ENCODE measurements at regions not wholly inside any gene's neighbourhood (a gene's known extent, or its start where the extent isn't known, plus 50 kb on each side); places are given as distances from the start of the nearest gene placed in this dataset.

- no peaks in the 10 kb centered on the region for H3K4me1 ChIP-seq (ENCODE audit: control insufficient read depth, extremely low read depth, insufficient read depth, low read length)
- no peaks in the 10 kb centered on the region for H3K9me3 ChIP-seq (ENCODE audit: control insufficient read depth, low read depth, low read length)
- TF ChIP-seq, protein P1, sequence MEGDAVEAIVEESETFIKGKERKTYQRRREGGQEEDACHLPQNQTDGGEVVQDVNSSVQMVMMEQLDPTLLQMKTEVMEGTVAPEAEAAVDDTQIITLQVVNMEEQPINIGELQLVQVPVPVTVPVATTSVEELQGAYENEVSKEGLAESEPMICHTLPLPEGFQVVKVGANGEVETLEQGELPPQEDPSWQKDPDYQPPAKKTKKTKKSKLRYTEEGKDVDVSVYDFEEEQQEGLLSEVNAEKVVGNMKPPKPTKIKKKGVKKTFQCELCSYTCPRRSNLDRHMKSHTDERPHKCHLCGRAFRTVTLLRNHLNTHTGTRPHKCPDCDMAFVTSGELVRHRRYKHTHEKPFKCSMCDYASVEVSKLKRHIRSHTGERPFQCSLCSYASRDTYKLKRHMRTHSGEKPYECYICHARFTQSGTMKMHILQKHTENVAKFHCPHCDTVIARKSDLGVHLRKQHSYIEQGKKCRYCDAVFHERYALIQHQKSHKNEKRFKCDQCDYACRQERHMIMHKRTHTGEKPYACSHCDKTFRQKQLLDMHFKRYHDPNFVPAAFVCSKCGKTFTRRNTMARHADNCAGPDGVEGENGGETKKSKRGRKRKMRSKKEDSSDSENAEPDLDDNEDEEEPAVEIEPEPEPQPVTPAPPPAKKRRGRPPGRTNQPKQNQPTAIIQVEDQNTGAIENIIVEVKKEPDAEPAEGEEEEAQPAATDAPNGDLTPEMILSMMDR (optimal IDR thresholded peaks at IDR 0.05 in 1 of 3, IDR thresholded peaks at IDR 0.05 in 1 of 3, conservative IDR thresholded peaks at IDR 0.05 in 1 of 3; ENCODE audit: extremely low read depth in 1 of 3, insufficient read depth in 2 of 3, low read length in 3 of 3): no peak
- TF ChIP-seq EZH2 (IDR thresholded peaks at IDR 0.05; ENCODE audit: low read length): no peak
- no peak overlapping the region for H3K4me2 ChIP-seq (ENCODE audit: control insufficient read depth, extremely low read depth, insufficient read depth, low read depth, low read length)
- H3K4me3 ChIP-seq (ENCODE audit: control insufficient read depth in 2 of 3, extremely low read depth in 1 of 3, insufficient read depth in 2 of 3, low read depth in 1 of 3, low read length in 3 of 3): no peak overlapping the region
- DNase-seq (ENCODE audit: low read depth, low spot score) (no peak), FAIRE-seq (no peak)
- peaks cover 0 to 4% of the 10 kb centered on the region in 2 experiments for H3K36me3 ChIP-seq (ENCODE audit: control insufficient read depth in 2 of 2, extremely low read depth in 1 of 2, insufficient read depth in 2 of 2, low read length in 2 of 2)
- no peak overlapping the region for H3K27ac ChIP-seq (ENCODE audit: control insufficient read depth, insufficient read depth, low read length)
- H4K20me1 ChIP-seq (ENCODE audit: control insufficient read depth, extremely low read depth, insufficient read depth, low read length): no peaks in the 10 kb centered on the region
- H3K9ac ChIP-seq (ENCODE audit: control insufficient read depth, extremely low read depth, insufficient read depth, low read length): no peak overlapping the region
- no peaks in the 10 kb centered on the region for H3K79me2 ChIP-seq (ENCODE audit: control insufficient read depth, insufficient read depth, low read length)
- H3K27me3 ChIP-seq (ENCODE audit: control insufficient read depth, extremely low read depth, insufficient read depth, low read length): no peaks in the 10 kb centered on the region
- dilution Hi-C loops (cut with MboI; ENCODE audit: extremely low pct_ligation_motif_present, low sequenced_read_pairs): no loop called here
- H3K9me1 ChIP-seq (ENCODE audit: control insufficient read depth, extremely low read depth, insufficient read depth, low read length): no peaks in the 10 kb centered on the region
- H2AFZ ChIP-seq (ENCODE audit: control insufficient read depth, low read length): no peak overlapping the region
These were observed 69.4 kb upstream of the MORC3 start for GRCh38 chr21:36250423-36251075.

DNA sequence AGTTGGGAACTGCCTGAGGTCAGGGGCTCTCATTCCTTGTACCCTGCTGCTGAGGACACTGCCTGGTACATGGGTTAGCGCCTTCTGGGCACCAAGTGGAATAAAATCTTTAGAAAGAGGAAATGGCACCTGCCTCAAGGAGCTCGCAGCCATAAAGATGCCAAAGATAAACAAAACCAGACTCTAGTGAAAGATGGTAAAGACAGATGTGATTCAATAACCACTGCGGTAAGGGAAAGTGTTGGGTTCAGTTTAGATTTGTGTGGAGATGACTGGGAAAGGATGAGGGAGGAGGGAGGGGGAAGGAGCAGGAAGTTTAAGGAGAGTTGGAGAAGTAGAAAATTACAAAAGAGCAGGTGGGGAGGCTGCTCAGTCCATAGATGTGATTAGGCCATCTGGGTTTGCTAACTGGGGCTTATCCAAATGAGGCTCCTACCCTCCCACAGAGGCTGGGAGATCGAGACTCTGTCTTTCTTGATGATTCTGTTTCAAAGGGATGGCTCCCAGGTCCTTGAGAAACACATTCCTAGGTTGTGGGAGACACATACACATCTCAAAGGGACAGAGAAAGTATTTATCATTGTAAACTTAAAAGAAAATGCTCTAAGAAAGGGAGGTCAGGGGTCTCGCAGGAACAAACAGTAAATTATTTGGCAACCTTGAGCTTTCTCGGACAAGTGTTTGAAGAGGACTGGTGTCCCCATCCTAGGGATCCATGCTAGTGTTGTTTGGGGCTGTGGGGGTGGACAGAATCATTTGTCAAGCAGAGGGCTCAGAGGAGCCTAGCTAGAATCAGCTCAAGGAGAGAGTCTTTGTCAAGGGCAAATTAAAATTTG, 65.7 kb upstream of the MORC3 start:
- FAIRE-seq: no peak
- no peaks in the 10 kb centered on the region for H3K4me1 ChIP-seq (ENCODE audit: control insufficient read depth, extremely low read depth, insufficient read depth, low read length)
- no peaks in the 10 kb centered on the region for H3K9me3 ChIP-seq (ENCODE audit: control insufficient read depth, low read depth, low read length)
- no peaks in the 10 kb centered on the region for H3K9me1 ChIP-seq (ENCODE audit: control insufficient read depth, extremely low read depth, insufficient read depth, low read length)
- no peak for TF ChIP-seq EZH2 (IDR thresholded peaks at IDR 0.05; ENCODE audit: low read length)
- TF ChIP-seq, protein P1 (optimal IDR thresholded peaks at IDR 0.05 in 1 of 3, IDR thresholded peaks at IDR 0.05 in 1 of 3, conservative IDR thresholded peaks at IDR 0.05 in 1 of 3; ENCODE audit: extremely low read depth in 1 of 3, insufficient read depth in 2 of 3, low read length in 3 of 3): no peak
- dilution Hi-C loops (cut with MboI; ENCODE audit: extremely low pct_ligation_motif_present, low sequenced_read_pairs): no loop called here
- no peaks in the 10 kb centered on the region for H3K27me3 ChIP-seq (ENCODE audit: control insufficient read depth, extremely low read depth, insufficient read depth, low read length)
- no peaks in the 10 kb centered on the region for H3K79me2 ChIP-seq (ENCODE audit: control insufficient read depth, insufficient read depth, low read length)
- no peak overlapping the region for H3K4me2 ChIP-seq (ENCODE audit: control insufficient read depth, extremely low read depth, insufficient read depth, low read depth, low read length)
- H3K27ac ChIP-seq (ENCODE audit: control insufficient read depth, insufficient read depth, low read length): no peak overlapping the region
- H3K4me3 ChIP-seq (ENCODE audit: control insufficient read depth in 2 of 3, extremely low read depth in 1 of 3, insufficient read depth in 2 of 3, low read depth in 1 of 3, low read length in 3 of 3): no peak overlapping the region
- peaks cover 0 to 1% of the 10 kb centered on the region in 2 experiments for H3K36me3 ChIP-seq (ENCODE audit: control insufficient read depth in 2 of 2, extremely low read depth in 1 of 2, insufficient read depth in 2 of 2, low read length in 2 of 2)
- no peak overlapping the region for H3K9ac ChIP-seq (ENCODE audit: control insufficient read depth, extremely low read depth, insufficient read depth, low read length)
- no peak for DNase-seq (ENCODE audit: low read depth, low spot score)
- H4K20me1 ChIP-seq (ENCODE audit: control insufficient read depth, extremely low read depth, insufficient read depth, low read length): no peaks in the 10 kb centered on the region
- no peak overlapping the region for H2AFZ ChIP-seq (ENCODE audit: control insufficient read depth, low read length)

All from keratinocyte (primary cell).